Liver (tissue), 7 donors: ENCODE measurements at regions not wholly inside any gene's neighbourhood (a gene's known extent, or its start where the extent isn't known, plus 50 kb on each side); places are given as distances from the start of the nearest gene placed in this dataset.
"Not testable (repeated sequence)": the region's sequence is repeated elsewhere in the genome, so short reads cannot be mapped to it uniquely, and the experiment has no call there.

ENCODE experiments used
- DNase-seq: peaks from one replicate; pipeline ENCODE4 v3.0.0-alpha.2; 2017; ENCODE audit warnings: low spot score
- H3K27ac ChIP-seq, 2 donors: one replicate each; pipeline ENCODE4 v1.7.0; 2013; ENCODE audit warnings: inconsistent platforms in 2 of 2, low read length in 2 of 2, control low read depth in 1 of 2, low read depth in 1 of 2, mild to moderate bottlenecking in 1 of 2
- H3K27me3 ChIP-seq, 4 donors: one replicate each; pipeline versions ENCODE4 v1.6.1 to v1.7.0; 2013; ENCODE audit warnings: low read length in 3 of 4, inconsistent platforms in 1 of 4, mild to moderate bottlenecking in 1 of 4, moderate library complexity in 1 of 4; ENCODE audit not compliant: control insufficient read depth in 4 of 4, insufficient read depth in 4 of 4
- H3K36me3 ChIP-seq, 4 donors: one replicate each; pipeline versions ENCODE4 v1.6.1 to v1.7.0; 2013; ENCODE audit warnings: low read length in 3 of 4, mild to moderate bottlenecking in 3 of 4, low read depth in 1 of 4, moderate library complexity in 1 of 4; ENCODE audit not compliant: control insufficient read depth in 4 of 4, insufficient read depth in 3 of 4
- H3K4me1 ChIP-seq, 4 donors: one replicate each; pipeline versions ENCODE4 v1.6.1 to v1.7.0; 2013; ENCODE audit warnings: low read length in 3 of 4, mild to moderate bottlenecking in 3 of 4, moderate library complexity in 1 of 4; ENCODE audit not compliant: control insufficient read depth in 4 of 4, insufficient read depth in 4 of 4
- H3K4me3 ChIP-seq, 3 donors: one replicate each; pipeline versions ENCODE4 v1.6.1 to v1.7.0; 2013; ENCODE audit warnings: low read length in 3 of 3, control low read depth in 1 of 3, low read depth in 1 of 3, mild to moderate bottlenecking in 1 of 3
- H3K9ac ChIP-seq, 2 donors: one replicate each; pipeline ENCODE4 v1.7.0; 2013; ENCODE audit warnings: low read length in 2 of 2, mild to moderate bottlenecking in 2 of 2, moderate library complexity in 2 of 2, control low read depth in 1 of 2, low read depth in 1 of 2
- H3K9me3 ChIP-seq, 4 donors: one replicate each; pipeline versions ENCODE4 v1.6.1 to v1.7.0; 2013; ENCODE audit warnings: low read length in 3 of 4; ENCODE audit not compliant: control insufficient read depth in 4 of 4
- FOXA1 ChIP-seq: IDR thresholded peaks from 2 replicates; pipeline ENCODE4 v1.6.1; 2016; ENCODE audit warnings: antibody characterized with exemption
- FOXA2 ChIP-seq: IDR thresholded peaks from 2 replicates; pipeline ENCODE4 v1.6.1; 2016; ENCODE audit warnings: antibody characterized with exemption
- HNF4A ChIP-seq, 2 donors: conservative IDR thresholded peaks; 2 replicates each; pipeline ENCODE4 v1.6.1; 2016; ENCODE audit warnings: antibody characterized with exemption in 2 of 2, mild to moderate bottlenecking in 2 of 2
- NR2F2 ChIP-seq: IDR thresholded peaks from 2 replicates; pipeline ENCODE4 v1.6.1; 2016; ENCODE audit warnings: antibody characterized with exemption
- RAD21 ChIP-seq, 2 donors: IDR thresholded peaks; 2 replicates each; pipeline ENCODE4 v1.6.1; 2016; ENCODE audit warnings: antibody characterized with exemption in 2 of 2, mild to moderate bottlenecking in 2 of 2
- RXRA ChIP-seq, 2 donors: IDR thresholded peaks; 2 replicates each; pipeline ENCODE4 v1.6.1; 2017 to 2018; ENCODE audit warnings: antibody characterized with exemption in 2 of 2, mild to moderate bottlenecking in 1 of 2
- SP1 ChIP-seq: IDR thresholded peaks from 2 replicates; pipeline ENCODE4 v1.6.1; 2018; ENCODE audit warnings: antibody characterized with exemption, mild to moderate bottlenecking
- TAF1 ChIP-seq: conservative IDR thresholded peaks from 2 replicates; pipeline ENCODE4 v1.6.1; 2016; ENCODE audit warnings: antibody characterized with exemption, mild to moderate bottlenecking
- YY1 ChIP-seq: IDR thresholded peaks from 2 replicates; pipeline ENCODE4 v1.6.1; 2016; ENCODE audit warnings: antibody characterized with exemption, mild to moderate bottlenecking
- WGBS: extraction: QIAGEN DNeasy Blood & Tissue Kit; methylation state at CpG from one replicate; pipeline ENCODE4 v1.1.7; 2013; 5-methylcytosine and 5-hydroxymethylcytosine counted together
- TF ChIP-seq, protein P1 (sequence below): IDR thresholded peaks from 2 replicates; pipeline ENCODE4 v1.6.1; 2016; ENCODE audit warnings: antibody characterized with exemption
- TF ChIP-seq, protein P2 (sequence below): IDR thresholded peaks from 2 replicates; pipeline ENCODE4 v1.6.1; 2016; ENCODE audit warnings: antibody characterized with exemption, mild to moderate bottlenecking
- TF ChIP-seq, protein P3 (sequence below): IDR thresholded peaks from 2 replicates; pipeline ENCODE4 v1.6.1; 2016; ENCODE audit warnings: antibody characterized with exemption
- donor health status: healthy.
- donor health status: healthy.
- donor health status: healthy.
- donor health status: healthy.

DNA sequence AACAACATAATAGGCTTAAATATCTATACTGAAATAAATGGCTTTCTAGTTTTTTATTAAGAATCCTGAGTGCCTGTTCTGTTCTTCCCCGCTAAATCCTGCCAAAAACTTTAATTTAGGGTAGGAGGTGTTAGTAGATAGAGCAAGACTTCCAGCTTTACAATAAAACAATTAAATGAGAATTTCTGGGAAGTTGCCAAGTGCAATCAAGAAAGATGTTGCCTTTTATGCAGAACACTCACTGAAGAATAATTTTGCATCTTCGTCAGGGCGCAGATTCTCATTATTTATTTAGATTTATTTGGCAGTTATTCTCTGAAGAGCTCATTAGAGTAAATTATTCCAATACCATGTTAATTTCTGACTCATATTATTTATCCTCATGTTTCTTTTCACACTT, 103.2 kb upstream of the GPR141 start:
- WGBS = 77% methylated on average over 3 of the region's 3 CpGs
- Histone ChIP-seq H3K27ac (no peak overlapping the region), H3K36me3 (no peaks in the 10 kb centered on the region), H3K9ac (no peak overlapping the region), H3K9me3 (peaks cover 0 to 2% (median 0%) of the 10 kb centered on the region in 4 donors), H3K27me3 (peaks cover 0 to 5% (median 2%) of the 10 kb centered on the region in 4 donors), H3K4me1 (no peaks in the 10 kb centered on the region), H3K4me3 (no peak overlapping the region)
- TF ChIP-seq, protein P1, sequence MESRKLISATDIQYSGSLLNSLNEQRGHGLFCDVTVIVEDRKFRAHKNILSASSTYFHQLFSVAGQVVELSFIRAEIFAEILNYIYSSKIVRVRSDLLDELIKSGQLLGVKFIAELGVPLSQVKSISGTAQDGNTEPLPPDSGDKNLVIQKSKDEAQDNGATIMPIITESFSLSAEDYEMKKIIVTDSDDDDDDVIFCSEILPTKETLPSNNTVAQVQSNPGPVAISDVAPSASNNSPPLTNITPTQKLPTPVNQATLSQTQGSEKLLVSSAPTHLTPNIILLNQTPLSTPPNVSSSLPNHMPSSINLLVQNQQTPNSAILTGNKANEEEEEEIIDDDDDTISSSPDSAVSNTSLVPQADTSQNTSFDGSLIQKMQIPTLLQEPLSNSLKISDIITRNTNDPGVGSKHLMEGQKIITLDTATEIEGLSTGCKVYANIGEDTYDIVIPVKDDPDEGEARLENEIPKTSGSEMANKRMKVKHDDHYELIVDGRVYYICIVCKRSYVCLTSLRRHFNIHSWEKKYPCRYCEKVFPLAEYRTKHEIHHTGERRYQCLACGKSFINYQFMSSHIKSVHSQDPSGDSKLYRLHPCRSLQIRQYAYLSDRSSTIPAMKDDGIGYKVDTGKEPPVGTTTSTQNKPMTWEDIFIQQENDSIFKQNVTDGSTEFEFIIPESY = no peak
- no peak for TF ChIP-seq FOXA1
- TF ChIP-seq, protein P2, sequence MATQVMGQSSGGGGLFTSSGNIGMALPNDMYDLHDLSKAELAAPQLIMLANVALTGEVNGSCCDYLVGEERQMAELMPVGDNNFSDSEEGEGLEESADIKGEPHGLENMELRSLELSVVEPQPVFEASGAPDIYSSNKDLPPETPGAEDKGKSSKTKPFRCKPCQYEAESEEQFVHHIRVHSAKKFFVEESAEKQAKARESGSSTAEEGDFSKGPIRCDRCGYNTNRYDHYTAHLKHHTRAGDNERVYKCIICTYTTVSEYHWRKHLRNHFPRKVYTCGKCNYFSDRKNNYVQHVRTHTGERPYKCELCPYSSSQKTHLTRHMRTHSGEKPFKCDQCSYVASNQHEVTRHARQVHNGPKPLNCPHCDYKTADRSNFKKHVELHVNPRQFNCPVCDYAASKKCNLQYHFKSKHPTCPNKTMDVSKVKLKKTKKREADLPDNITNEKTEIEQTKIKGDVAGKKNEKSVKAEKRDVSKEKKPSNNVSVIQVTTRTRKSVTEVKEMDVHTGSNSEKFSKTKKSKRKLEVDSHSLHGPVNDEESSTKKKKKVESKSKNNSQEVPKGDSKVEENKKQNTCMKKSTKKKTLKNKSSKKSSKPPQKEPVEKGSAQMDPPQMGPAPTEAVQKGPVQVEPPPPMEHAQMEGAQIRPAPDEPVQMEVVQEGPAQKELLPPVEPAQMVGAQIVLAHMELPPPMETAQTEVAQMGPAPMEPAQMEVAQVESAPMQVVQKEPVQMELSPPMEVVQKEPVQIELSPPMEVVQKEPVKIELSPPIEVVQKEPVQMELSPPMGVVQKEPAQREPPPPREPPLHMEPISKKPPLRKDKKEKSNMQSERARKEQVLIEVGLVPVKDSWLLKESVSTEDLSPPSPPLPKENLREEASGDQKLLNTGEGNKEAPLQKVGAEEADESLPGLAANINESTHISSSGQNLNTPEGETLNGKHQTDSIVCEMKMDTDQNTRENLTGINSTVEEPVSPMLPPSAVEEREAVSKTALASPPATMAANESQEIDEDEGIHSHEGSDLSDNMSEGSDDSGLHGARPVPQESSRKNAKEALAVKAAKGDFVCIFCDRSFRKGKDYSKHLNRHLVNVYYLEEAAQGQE = no peak
- no peak for TF ChIP-seq RXRA (IDR thresholded peaks at IDR 0.05)
- no peak for TF ChIP-seq NR2F2
- TF ChIP-seq, protein P3, sequence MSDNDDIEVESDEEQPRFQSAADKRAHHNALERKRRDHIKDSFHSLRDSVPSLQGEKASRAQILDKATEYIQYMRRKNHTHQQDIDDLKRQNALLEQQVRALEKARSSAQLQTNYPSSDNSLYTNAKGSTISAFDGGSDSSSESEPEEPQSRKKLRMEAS = no peak
- TF ChIP-seq SP1 = no peak
- no peak for TF ChIP-seq YY1
- no peak for DNase-seq

DNA sequence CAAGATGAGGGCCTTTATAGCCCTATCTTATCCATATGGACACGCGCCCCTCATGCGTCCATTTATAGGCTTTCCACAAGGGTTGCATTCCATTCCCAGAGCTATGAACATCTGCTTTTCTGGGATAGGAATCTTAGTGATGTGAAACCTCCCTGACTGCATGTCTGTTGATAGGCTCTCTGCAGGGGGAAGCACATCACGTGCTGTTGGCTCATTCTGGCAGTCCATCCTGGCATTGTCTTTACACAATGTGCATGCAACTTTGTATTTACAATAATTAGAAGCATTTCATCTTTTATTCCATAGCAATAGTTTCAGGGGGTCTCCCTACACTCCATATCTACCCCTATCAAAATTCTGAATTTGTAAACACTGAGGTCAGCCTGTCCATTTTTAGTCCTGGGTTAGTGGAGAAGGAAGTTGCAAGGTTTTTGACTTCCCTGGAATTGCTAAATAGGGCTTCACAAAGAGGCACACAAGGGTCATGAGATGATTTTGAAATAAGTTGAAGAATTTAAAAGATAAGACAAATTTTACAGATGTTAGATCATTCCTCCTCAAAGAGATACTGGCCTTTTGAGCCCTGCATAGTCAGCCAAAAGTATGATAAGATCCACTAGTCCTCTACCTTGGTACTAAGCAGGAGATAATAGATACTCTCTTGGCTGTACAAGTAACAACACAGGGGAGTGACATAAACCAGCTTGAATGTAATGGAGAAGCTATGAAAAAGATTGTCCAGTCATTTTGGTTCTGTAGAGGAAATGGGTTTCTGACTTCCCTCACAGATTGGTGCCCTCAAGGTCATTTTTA, 98.7 kb upstream of the GPR141 start:
- not testable (repeated sequence) for H3K27ac ChIP-seq, DNase-seq, H3K4me3 ChIP-seq, H3K9ac ChIP-seq, H3K27me3 ChIP-seq, H3K4me1 ChIP-seq, H3K36me3 ChIP-seq, H3K9me3 ChIP-seq
- WGBS = 86% methylated on average over 4 of the region's 4 CpGs

DNA sequence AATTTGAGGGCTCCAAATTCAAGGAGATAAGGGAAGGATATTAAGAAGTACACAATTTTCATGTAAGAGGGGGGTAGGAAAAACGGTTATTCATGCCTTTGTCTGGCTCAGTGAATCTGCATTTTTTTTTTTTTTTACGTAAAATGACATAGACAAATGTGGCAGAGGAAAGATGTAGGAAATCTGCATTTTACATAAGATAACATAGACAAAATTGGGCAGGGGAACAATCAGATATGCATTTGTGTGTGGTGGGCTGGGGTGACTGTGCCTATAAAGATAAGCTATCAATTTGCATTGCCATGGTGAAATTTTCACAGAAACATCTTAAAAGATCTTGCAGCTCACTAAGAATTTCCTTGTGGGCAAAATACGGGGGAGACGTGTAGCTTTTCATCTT, 92.7 kb upstream of the GPR141 start:
- no peaks in the 10 kb centered on the region for H3K36me3 ChIP-seq
- TF ChIP-seq FOXA1 (no peak), RAD21 (IDR thresholded peaks at IDR 0.05) (no peak), NR2F2 (no peak), TAF1 (no peak), HNF4A (conservative IDR thresholded peaks at IDR 0.05) (no peak), FOXA2 (no peak)
- TF ChIP-seq, protein P3 = no peak
- no peak overlapping the region for H3K4me3 ChIP-seq
- H3K27me3 ChIP-seq = peaks cover 0 to 8% (median 0%) of the 10 kb centered on the region in 4 donors
- H3K27ac ChIP-seq = no peak overlapping the region
- H3K9me3 ChIP-seq = peaks cover 0 to 1% (median 0%) of the 10 kb centered on the region in 4 donors
- no peak for DNase-seq
- no peaks in the 10 kb centered on the region for H3K4me1 ChIP-seq
- 59% methylated on average over 4 of the region's 4 CpGs for WGBS
- H3K9ac ChIP-seq = no peak overlapping the region
